Neutrophil (primary cell): ENCODE measurements at regions not wholly inside any gene's neighbourhood (a gene's known extent, or its start where the extent isn't known, plus 50 kb on each side); places are given as distances from the start of the nearest gene placed in this dataset.

ENCODE experiments used
- H3K27ac ChIP-seq: fragments of 200-600 bp; sonication (generic); 2 replicates; pipeline ENCODE4 v1.5.1; 2016; ENCODE audit warnings: mild to moderate bottlenecking, moderate library complexity
- H3K27me3 ChIP-seq: fragments of 200-600 bp; sonication (generic); 2 replicates; pipeline ENCODE4 v1.6.0; 2016; ENCODE audit warnings: mild to moderate bottlenecking
- H3K36me3 ChIP-seq: fragments of 200-600 bp; sonication (generic); 2 replicates; pipeline ENCODE4 v1.5.1; 2017
- H3K4me1 ChIP-seq, 2 experiments: fragments of 200-600 bp in 1 of 2; sonication (generic) in 1 of 2; 1 replicate in 1 of 2; 2 replicates in 1 of 2; pipeline versions ENCODE4 v1.5.1 to v1.6.1; 2013 to 2016; ENCODE audit warnings: low read depth in 1 of 2, low read length in 1 of 2, mild to moderate bottlenecking in 1 of 2, moderate library complexity in 1 of 2; ENCODE audit not compliant: control insufficient read depth in 1 of 2, insufficient read depth in 1 of 2
- H3K4me3 ChIP-seq, 2 experiments: fragments of 200-600 bp in 1 of 2; sonication (generic) in 1 of 2; 1 replicate in 1 of 2; 2 replicates in 1 of 2; pipeline ENCODE4 v1.5.1; 2013 to 2016; ENCODE audit warnings: low read depth in 1 of 2, low read length in 1 of 2, mild to moderate bottlenecking in 1 of 2, moderate library complexity in 1 of 2
- H3K9me3 ChIP-seq: fragments of 200-600 bp; sonication (generic); 2 replicates; pipeline ENCODE4 v1.5.1; 2016
- TF ChIP-seq, protein P1 (sequence below): fragments of 200-600 bp; sonication (generic); IDR thresholded peaks from 2 replicates; pipeline ENCODE4 v1.5.1; 2016; ENCODE audit warnings: antibody characterized with exemption

DNA sequence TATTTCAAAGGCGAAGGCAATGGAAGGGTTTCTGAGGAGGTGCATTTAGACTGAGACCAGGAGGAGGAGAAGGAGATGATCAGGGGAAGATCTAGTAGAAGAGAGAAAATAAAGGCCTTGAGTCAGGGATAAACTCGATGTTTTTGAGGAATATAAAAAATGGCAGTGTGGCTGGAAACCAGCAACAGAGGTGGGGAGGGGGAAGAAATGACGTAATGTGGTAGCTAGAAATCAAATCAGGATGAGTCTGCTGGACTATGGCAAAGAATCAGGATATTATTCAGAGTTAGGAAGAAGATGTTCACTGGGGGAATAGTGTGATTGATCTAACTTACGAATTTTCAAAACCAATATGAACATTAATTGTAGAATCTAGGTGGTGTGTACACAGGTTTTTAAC, 1673.9 kb upstream of the WWC1 start:
- TF ChIP-seq, protein P1, sequence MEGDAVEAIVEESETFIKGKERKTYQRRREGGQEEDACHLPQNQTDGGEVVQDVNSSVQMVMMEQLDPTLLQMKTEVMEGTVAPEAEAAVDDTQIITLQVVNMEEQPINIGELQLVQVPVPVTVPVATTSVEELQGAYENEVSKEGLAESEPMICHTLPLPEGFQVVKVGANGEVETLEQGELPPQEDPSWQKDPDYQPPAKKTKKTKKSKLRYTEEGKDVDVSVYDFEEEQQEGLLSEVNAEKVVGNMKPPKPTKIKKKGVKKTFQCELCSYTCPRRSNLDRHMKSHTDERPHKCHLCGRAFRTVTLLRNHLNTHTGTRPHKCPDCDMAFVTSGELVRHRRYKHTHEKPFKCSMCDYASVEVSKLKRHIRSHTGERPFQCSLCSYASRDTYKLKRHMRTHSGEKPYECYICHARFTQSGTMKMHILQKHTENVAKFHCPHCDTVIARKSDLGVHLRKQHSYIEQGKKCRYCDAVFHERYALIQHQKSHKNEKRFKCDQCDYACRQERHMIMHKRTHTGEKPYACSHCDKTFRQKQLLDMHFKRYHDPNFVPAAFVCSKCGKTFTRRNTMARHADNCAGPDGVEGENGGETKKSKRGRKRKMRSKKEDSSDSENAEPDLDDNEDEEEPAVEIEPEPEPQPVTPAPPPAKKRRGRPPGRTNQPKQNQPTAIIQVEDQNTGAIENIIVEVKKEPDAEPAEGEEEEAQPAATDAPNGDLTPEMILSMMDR = no peak
- H3K27me3 ChIP-seq = no peaks in the 10 kb centered on the region
- no peaks in the 10 kb centered on the region for H3K4me1 ChIP-seq
- H3K36me3 ChIP-seq = no peaks in the 10 kb centered on the region
- no peak overlapping the region for H3K4me3 ChIP-seq
- no peaks in the 10 kb centered on the region for H3K9me3 ChIP-seq
- H3K27ac ChIP-seq = no peak overlapping the region

DNA sequence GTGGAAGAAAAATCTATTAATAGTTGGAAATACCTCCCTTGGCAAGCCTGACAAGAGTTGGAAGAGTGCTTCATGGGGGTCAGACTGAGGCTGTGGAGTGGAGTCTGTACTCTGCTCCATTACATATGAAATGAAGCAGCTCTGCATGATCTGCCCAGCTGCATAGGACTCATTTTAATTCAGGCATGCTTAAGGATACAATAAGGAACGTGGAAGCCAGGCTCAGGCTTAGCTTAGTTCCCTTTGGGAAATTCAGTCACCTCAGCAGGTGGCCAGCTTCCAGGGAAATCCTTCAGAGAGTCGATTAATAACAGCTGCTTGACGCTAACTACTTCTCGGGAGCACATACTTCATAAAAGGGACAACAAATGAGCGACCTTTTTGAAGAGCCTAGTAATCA, 1672.9 kb upstream of the WWC1 start:
- Histone ChIP-seq H3K9me3 (no peaks in the 10 kb centered on the region), H3K27me3 (no peaks in the 10 kb centered on the region), H3K36me3 (no peaks in the 10 kb centered on the region), H3K4me3 (no peak overlapping the region), H3K4me1 (no peaks in the 10 kb centered on the region), H3K27ac (no peak overlapping the region)
- TF ChIP-seq, protein P1 = no peak

DNA sequence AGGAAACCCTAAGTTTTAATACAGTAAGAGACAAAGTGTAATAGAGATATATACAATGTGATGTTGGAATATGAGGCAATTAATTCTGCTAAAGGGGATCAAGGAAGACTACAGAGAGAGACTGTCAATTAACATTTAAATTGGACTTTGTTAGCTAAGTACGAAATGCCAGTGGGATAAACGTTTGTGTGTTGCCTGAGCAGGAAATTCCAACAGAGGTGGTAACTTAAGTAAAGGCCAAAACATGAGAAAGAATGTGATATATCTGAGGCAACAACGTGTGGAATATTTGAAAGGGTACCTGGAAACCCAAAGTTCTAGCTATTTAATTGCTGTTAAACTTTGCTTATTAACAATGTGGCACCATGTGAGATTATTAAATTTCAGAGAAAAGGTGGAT, 1666.9 kb upstream of the WWC1 start:
- Histone ChIP-seq H3K4me3 (no peak overlapping the region), H3K27ac (no peak overlapping the region), H3K36me3 (no peaks in the 10 kb centered on the region), H3K9me3 (no peaks in the 10 kb centered on the region), H3K4me1 (no peaks in the 10 kb centered on the region), H3K27me3 (no peaks in the 10 kb centered on the region)
- TF ChIP-seq, protein P1 = no peak

DNA sequence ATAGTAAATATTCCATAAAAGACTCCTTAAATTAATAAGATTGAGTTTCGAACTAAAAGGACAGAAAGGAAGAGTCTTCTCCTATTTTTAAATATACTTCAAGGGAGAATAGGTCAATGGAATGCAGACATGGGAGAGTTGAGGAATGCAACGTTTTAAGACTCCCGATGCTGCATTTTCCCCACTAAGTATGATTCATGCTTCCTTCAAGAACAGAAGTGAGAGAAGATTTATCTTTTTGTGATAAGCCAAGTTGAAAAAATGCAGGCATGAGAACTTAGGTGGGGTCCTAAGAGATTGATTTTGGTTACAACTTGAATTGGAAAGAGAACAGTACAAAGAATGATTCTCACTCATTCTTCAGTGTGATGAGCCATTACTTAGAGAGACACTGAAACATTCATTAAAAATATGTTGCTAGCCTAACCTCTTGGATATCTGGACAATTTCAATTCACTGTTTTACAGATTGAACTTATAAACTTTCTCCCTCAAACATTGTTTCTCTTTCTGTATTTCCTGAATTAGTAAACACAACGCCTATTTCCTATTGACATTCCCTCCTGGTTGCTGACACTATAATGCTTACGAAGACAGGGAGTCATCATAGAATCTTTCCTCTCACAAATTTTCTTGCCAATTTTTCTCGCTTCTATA, 1666.1 kb upstream of the WWC1 start:
- H3K4me3 ChIP-seq = no peak overlapping the region
- TF ChIP-seq, protein P1 = no peak
- H3K27ac ChIP-seq = no peak overlapping the region

DNA sequence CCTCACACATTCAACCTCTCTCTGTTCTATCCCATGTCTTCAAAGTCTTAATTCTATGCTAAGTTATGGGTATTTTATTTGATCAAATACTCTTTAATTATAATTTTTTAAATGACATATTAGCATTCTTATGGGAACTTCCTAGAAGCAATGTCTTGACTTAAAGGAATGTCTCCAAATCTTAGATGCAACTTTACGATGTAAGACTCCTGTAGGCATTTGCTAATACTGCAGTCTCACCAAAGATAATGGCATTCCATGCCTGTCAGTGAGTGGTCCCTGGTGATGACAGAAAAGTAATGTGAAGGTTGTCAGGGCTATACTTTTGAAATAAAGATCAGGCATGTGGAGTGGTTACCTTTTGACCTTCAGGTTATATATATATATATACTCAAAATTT, 1654.2 kb upstream of the WWC1 start:
- H3K9me3 ChIP-seq = no peaks in the 10 kb centered on the region
- TF ChIP-seq, protein P1 = no peak
- H3K4me1 ChIP-seq = no peaks in the 10 kb centered on the region
- no peaks in the 10 kb centered on the region for H3K36me3 ChIP-seq
- H3K4me3 ChIP-seq = no peak overlapping the region
- no peaks in the 10 kb centered on the region for H3K27me3 ChIP-seq
- H3K27ac ChIP-seq = no peak overlapping the region

More for the DNA sequence above, 1666.1 kb upstream of the WWC1 start:
- H3K36me3 ChIP-seq = no peaks in the 10 kb centered on the region
- no peaks in the 10 kb centered on the region for H3K4me1 ChIP-seq
- H3K9me3 ChIP-seq = no peaks in the 10 kb centered on the region
- H3K27me3 ChIP-seq = no peaks in the 10 kb centered on the region
